OCI-LY1 (cell line): ENCODE measurements at regions not wholly inside any gene's neighbourhood (a gene's known extent, or its start where the extent isn't known, plus 50 kb on each side); places are given as distances from the start of the nearest gene placed in this dataset.

Source experiments
- H2AFZ ChIP-seq: fragments of 200-600 bp; sonication (generic), shearing (Covaris generic); 2 replicates; pipeline ENCODE4 v1.6.0; 2014; ENCODE audit warnings: antibody characterized with exemption, mild to moderate bottlenecking, low read length
- H3F3A ChIP-seq: fragments of 200-600 bp; sonication (generic), shearing (Covaris generic); 2 replicates; pipeline ENCODE4 v1.6.0; 2014; ENCODE audit warnings: mild to moderate bottlenecking, antibody characterized with exemption, low read length, moderate library complexity; ENCODE audit not compliant: insufficient read depth
- H3K27ac ChIP-seq: fragments of 200-600 bp; sonication (generic); 2 replicates; pipeline ENCODE4 v1.5.1; 2014; ENCODE audit warnings: low read length, mixed run types, mild to moderate bottlenecking, low read depth; ENCODE audit not compliant: poor library complexity, severe bottlenecking
- H3K27me3 ChIP-seq: fragments of 200-600 bp; sonication (generic); 2 replicates; pipeline ENCODE4 v1.6.0; 2014; ENCODE audit warnings: antibody characterized with exemption, mild to moderate bottlenecking, low read length, moderate library complexity; ENCODE audit not compliant: insufficient read depth
- H3K36me3 ChIP-seq: fragments of 200-600 bp; sonication (generic); 2 replicates; pipeline ENCODE4 v1.6.1; 2014; ENCODE audit warnings: mild to moderate bottlenecking, antibody characterized with exemption, low read length, moderate library complexity, mixed read lengths; ENCODE audit not compliant: insufficient read depth
- H3K4me1 ChIP-seq: fragments of 200-600 bp; sonication (generic); 2 replicates; pipeline ENCODE4 v1.5.1; 2014; ENCODE audit warnings: mild to moderate bottlenecking, low read length, moderate library complexity; ENCODE audit not compliant: insufficient read depth, severe bottlenecking
- H3K4me2 ChIP-seq: fragments of 200-600 bp; sonication (generic), shearing (Covaris generic); 2 replicates; pipeline ENCODE4 v1.6.1; 2014; ENCODE audit warnings: low read length
- H3K4me3 ChIP-seq: fragments of 200-600 bp; sonication (generic); 2 replicates; pipeline ENCODE4 v1.5.1; 2014; ENCODE audit warnings: low read length, low read depth, mild to moderate bottlenecking, mixed read lengths; ENCODE audit not compliant: poor library complexity, severe bottlenecking
- H3K79me2 ChIP-seq: fragments of 200-600 bp; shearing (Covaris generic); 2 replicates; pipeline ENCODE4 v1.6.1; 2016; ENCODE audit warnings: mixed run types, low read length, mixed read lengths; ENCODE audit not compliant: insufficient read depth
- H3K9ac ChIP-seq: fragments of 200-600 bp; sonication (generic), shearing (Covaris generic); 2 replicates; pipeline ENCODE4 v1.6.1; 2014; ENCODE audit warnings: mild to moderate bottlenecking, low read length, mixed read lengths
- H3K9me2 ChIP-seq: fragments of 200-600 bp; sonication (generic), shearing (Covaris generic); 2 replicates; pipeline ENCODE4 v1.6.1; 2014; ENCODE audit warnings: low read depth, mild to moderate bottlenecking, low read length, mixed read lengths
- H3K9me3 ChIP-seq: fragments of 200-600 bp; shearing (Covaris generic); 2 replicates; pipeline ENCODE4 v1.6.1; 2014; ENCODE audit warnings: low read length, mixed read lengths
- H4K20me1 ChIP-seq: fragments of 200-600 bp; sonication (generic), shearing (Covaris generic); 2 replicates; pipeline ENCODE4 v1.6.0; 2016; ENCODE audit warnings: mild to moderate bottlenecking, low read length; ENCODE audit not compliant: insufficient read depth
- CTCF ChIP-seq: fragments of 200-600 bp; sonication (generic), shearing (Covaris generic); IDR thresholded peaks from 2 replicates; pipeline ENCODE4 v1.5.1; 2017; ENCODE audit warnings: mild to moderate bottlenecking, antibody characterized with exemption, low read length, moderate library complexity, mixed read lengths
- EZH2 ChIP-seq: fragments of 200-600 bp; sonication (generic), shearing (Covaris generic); IDR thresholded peaks from 2 replicates; pipeline ENCODE4 v1.8.0; 2017; ENCODE audit warnings: borderline replicate concordance, mixed run types, mild to moderate bottlenecking, antibody characterized with exemption, low read length, moderate library complexity, mixed read lengths

GRCh38 chr11:71075871-71076420 is 176.4 kb downstream of the SHANK2 start:
- no peaks in the 10 kb centered on the region for H3K4me1 ChIP-seq
- H3K9me3 ChIP-seq = no peaks in the 10 kb centered on the region

GRCh38 chr11:71075116-71075720 is 177.2 kb downstream of the SHANK2 start:
- Histone ChIP-seq H2AFZ (no peak overlapping the region), H3K27me3 (no peaks in the 10 kb centered on the region; the same call in 1 of the 2 replicates), H3K9me2 (no peaks in the 10 kb centered on the region), H3K4me3 (no peak overlapping the region), H3K27ac (no peak overlapping the region), H3F3A (no peaks in the 10 kb centered on the region), H3K4me1 (no peaks in the 10 kb centered on the region), H3K4me2 (no peak overlapping the region), H3K79me2 (no peaks in the 10 kb centered on the region), H4K20me1 (no peaks in the 10 kb centered on the region), H3K9ac (no peak overlapping the region), H3K36me3 (no peaks in the 10 kb centered on the region), H3K9me3 (no peaks in the 10 kb centered on the region)
- TF ChIP-seq EZH2 = no peak

More at GRCh38 chr11:71075871-71076420, 176.4 kb downstream of the SHANK2 start:
- no peak overlapping the region for H3K4me3 ChIP-seq
- H3K9me2 ChIP-seq = no peaks in the 10 kb centered on the region
- H3F3A ChIP-seq = no peaks in the 10 kb centered on the region
- H3K79me2 ChIP-seq = no peaks in the 10 kb centered on the region
- H3K9ac ChIP-seq = no peak overlapping the region
- H3K36me3 ChIP-seq = no peaks in the 10 kb centered on the region
- no peaks in the 10 kb centered on the region for H4K20me1 ChIP-seq
- no peak overlapping the region for H3K4me2 ChIP-seq
- no peak for TF ChIP-seq EZH2
- TF ChIP-seq CTCF = no peak
- no peaks in the 10 kb centered on the region; the same call in 1 of the 2 replicates for H3K27me3 ChIP-seq
- no peak overlapping the region for H2AFZ ChIP-seq
- H3K27ac ChIP-seq = no peak overlapping the region

- Histone ChIP-seq H3K4me1 (no peaks in the 10 kb centered on the region), H3K9me3 (no peaks in the 10 kb centered on the region), H3K36me3 (no peaks in the 10 kb centered on the region), H3K9me2 (no peaks in the 10 kb centered on the region), H3K4me3 (no peak overlapping the region), H4K20me1 (no peaks in the 10 kb centered on the region), H3K9ac (no peak overlapping the region), H3F3A (no peaks in the 10 kb centered on the region), H2AFZ (no peak overlapping the region), H3K27me3 (no peaks in the 10 kb centered on the region), H3K4me2 (no peak overlapping the region), H3K27ac (no peak overlapping the region), H3K79me2 (no peaks in the 10 kb centered on the region)
- TF ChIP-seq CTCF = no peak
- TF ChIP-seq EZH2 = no peak
Observed at GRCh38 chr11:71071736-71072509, 180.5 kb downstream of the SHANK2 start.
